KOPT-K1 (cell line): ENCODE measurements at regions not wholly inside any gene's neighbourhood (a gene's known extent, or its start where the extent isn't known, plus 50 kb on each side); places are given as distances from the start of the nearest gene placed in this dataset.
"Not testable (repeated sequence)": the region's sequence is repeated elsewhere in the genome, so short reads cannot be mapped to it uniquely, and the experiment has no call there.

Experiments used
- H3K27ac ChIP-seq: fragments of 200-600 bp; sonication (generic); 2 replicates; pipeline ENCODE4 v1.5.1; 2016; ENCODE audit warnings: antibody characterized with exemption, mild to moderate bottlenecking, low read depth, low read length; ENCODE audit not compliant: poor library complexity, severe bottlenecking
- H3K36me3 ChIP-seq: fragments of 200-600 bp; sonication (generic); 2 replicates; pipeline ENCODE4 v1.5.1; 2017; ENCODE audit warnings: antibody characterized with exemption, mild to moderate bottlenecking, low read length, moderate library complexity; ENCODE audit not compliant: insufficient read depth
- H3K9me3 ChIP-seq: fragments of 200-600 bp; sonication (generic); 2 replicates; pipeline ENCODE4 v1.5.1; 2017; ENCODE audit warnings: antibody characterized with exemption, low read length, mild to moderate bottlenecking; ENCODE audit not compliant: insufficient read depth, poor library complexity, severe bottlenecking

- Histone ChIP-seq H3K36me3 (no peaks in the 10 kb centered on the region), H3K27ac (no peak overlapping the region), H3K9me3 (no peaks in the 10 kb centered on the region)
Observed at GRCh38 chr11:104700609-104701008, 197.7 kb downstream of the CASP12 start.

GRCh38 chr11:104699981-104700380, 198.3 kb downstream of the CASP12 start:
- Histone ChIP-seq H3K9me3 (no peaks in the 10 kb centered on the region), H3K36me3 (no peaks in the 10 kb centered on the region), H3K27ac (no peak overlapping the region)

GRCh38 chr11:104695065-104695463, 203.2 kb downstream of the CASP12 start:
- Histone ChIP-seq H3K36me3 (no peaks in the 10 kb centered on the region), H3K27ac (no peak overlapping the region), H3K9me3 (no peaks in the 10 kb centered on the region)

GRCh38 chr11:104694259-104695064, 203.8 kb downstream of the CASP12 start:
- H3K27ac ChIP-seq = no peak overlapping the region

GRCh38 chr11:104692751-104693150, 205.5 kb downstream of the CASP12 start:
- Histone ChIP-seq H3K27ac (no peak overlapping the region), H3K9me3 (no peaks in the 10 kb centered on the region), H3K36me3 (no peaks in the 10 kb centered on the region)

More at GRCh38 chr11:104694259-104695064, 203.8 kb downstream of the CASP12 start:
- H3K9me3 ChIP-seq = no peaks in the 10 kb centered on the region
- H3K36me3 ChIP-seq = no peaks in the 10 kb centered on the region

- H3K36me3 ChIP-seq = no peaks in the 10 kb centered on the region
- H3K27ac ChIP-seq = no peak overlapping the region
- H3K9me3 ChIP-seq = no peaks in the 10 kb centered on the region
Observed at GRCh38 chr11:104691129-104691528, 207.1 kb downstream of the CASP12 start.

- Histone ChIP-seq H3K27ac (no peak overlapping the region), H3K36me3 (no peaks in the 10 kb centered on the region), H3K9me3 (no peaks in the 10 kb centered on the region)
Observed at GRCh38 chr11:104690241-104690640, 208.0 kb downstream of the CASP12 start.

GRCh38 chr11:104688731-104689130, 209.5 kb downstream of the CASP12 start:
- Histone ChIP-seq H3K36me3 (no peaks in the 10 kb centered on the region), H3K27ac (no peak overlapping the region), H3K9me3 (no peaks in the 10 kb centered on the region)

- Histone ChIP-seq H3K27ac (no peak overlapping the region), H3K9me3 (no peaks in the 10 kb centered on the region), H3K36me3 (no peaks in the 10 kb centered on the region)
Observed at GRCh38 chr11:104682206-104682605, 216.1 kb downstream of the CASP12 start.

- Histone ChIP-seq H3K9me3 (no peaks in the 10 kb centered on the region), H3K27ac (no peak overlapping the region)
Observed at GRCh38 chr11:104679258-104679657, 219.0 kb downstream of the CASP12 start.

GRCh38 chr11:104678408-104678807, 219.9 kb downstream of the CASP12 start:
- Histone ChIP-seq H3K36me3 (no peaks in the 10 kb centered on the region), H3K27ac (no peak overlapping the region), H3K9me3 (no peaks in the 10 kb centered on the region)

More at GRCh38 chr11:104679258-104679657, 219.0 kb downstream of the CASP12 start:
- H3K36me3 ChIP-seq = no peaks in the 10 kb centered on the region

GRCh38 chr11:104677069-104677468, 221.2 kb downstream of the CASP12 start:
- not testable (repeated sequence) for H3K27ac ChIP-seq, H3K36me3 ChIP-seq, H3K9me3 ChIP-seq

- Histone ChIP-seq H3K9me3 (no peaks in the 10 kb centered on the region), H3K27ac (no peak overlapping the region), H3K36me3 (no peaks in the 10 kb centered on the region)
Observed at GRCh38 chr11:104672897-104673296, 225.4 kb downstream of the CASP12 start.

- no peaks in the 10 kb centered on the region for H3K9me3 ChIP-seq
- H3K27ac ChIP-seq = no peak overlapping the region
- no peaks in the 10 kb centered on the region for H3K36me3 ChIP-seq
Observed at GRCh38 chr11:104668797-104669463, 229.3 kb downstream of the CASP12 start.

GRCh38 chr11:104666624-104667023, 231.6 kb downstream of the CASP12 start:
- Histone ChIP-seq H3K27ac (no peak overlapping the region), H3K36me3 (no peaks in the 10 kb centered on the region), H3K9me3 (no peaks in the 10 kb centered on the region)

GRCh38 chr11:104665641-104666040, 232.6 kb downstream of the CASP12 start:
- Histone ChIP-seq H3K9me3 (no peaks in the 10 kb centered on the region), H3K36me3 (no peaks in the 10 kb centered on the region), H3K27ac (no peak overlapping the region)
